HT-29 (cell line): ENCODE measurements at regions not wholly inside any gene's neighbourhood (a gene's known extent, or its start where the extent isn't known, plus 50 kb on each side); places are given as distances from the start of the nearest gene placed in this dataset.
"Not testable (repeated sequence)": the region's sequence is repeated elsewhere in the genome, so short reads cannot be mapped to it uniquely, and the experiment has no call there.

Source experiments
- DNase-seq: peaks from one replicate; pipeline ENCODE4 v3.0.0-alpha.2; 2015; ENCODE audit warnings: low spot score

GRCh38 chr11:29485641-29486040 is 531.2 kb downstream of the KCNA4 start:
- no peak for DNase-seq

GRCh38 chr11:29484548-29484947 is 532.3 kb downstream of the KCNA4 start:
- no peak for DNase-seq

- no peak for DNase-seq
These were observed 533.0 kb downstream of the KCNA4 start for GRCh38 chr11:29483831-29484230.

- no peak for DNase-seq
These were observed 534.3 kb downstream of the KCNA4 start for GRCh38 chr11:29482510-29482909.

GRCh38 chr11:29481738-29482137 is 535.1 kb downstream of the KCNA4 start:
- no peak for DNase-seq

GRCh38 chr11:29480981-29481380 is 535.8 kb downstream of the KCNA4 start:
- DNase-seq, result no peak

GRCh38 chr11:29458252-29458651 is 558.6 kb downstream of the KCNA4 start:
- DNase-seq, result no peak

- DNase-seq, result no peak
These were observed 564.7 kb downstream of the KCNA4 start for GRCh38 chr11:29452146-29452545.

- no peak for DNase-seq
These were observed 567.4 kb downstream of the KCNA4 start for GRCh38 chr11:29449281-29450074.

- DNase-seq, result peak; percentile 42
These were observed 568.5 kb downstream of the KCNA4 start for GRCh38 chr11:29448246-29448877.

- no peak for DNase-seq
These were observed 569.0 kb downstream of the KCNA4 start for GRCh38 chr11:29447821-29448220.

- DNase-seq, result no peak
These were observed 570.7 kb downstream of the KCNA4 start for GRCh38 chr11:29446132-29446531.

GRCh38 chr11:29445191-29445590 is 571.6 kb downstream of the KCNA4 start:
- not testable (repeated sequence) for DNase-seq

- no peak for DNase-seq
These were observed 578.0 kb downstream of the KCNA4 start for GRCh38 chr11:29438815-29439214.

- DNase-seq, result no peak
These were observed 581.4 kb downstream of the KCNA4 start for GRCh38 chr11:29435421-29435820.

GRCh38 chr11:29432719-29433325 is 584.0 kb downstream of the KCNA4 start:
- DNase-seq, result peak; percentile 65

- DNase-seq, result no peak
These were observed 611.5 kb downstream of the KCNA4 start for GRCh38 chr11:29405305-29405704.

- no peak for DNase-seq
These were observed 621.2 kb downstream of the KCNA4 start for GRCh38 chr11:29395555-29396072.

GRCh38 chr11:29389793-29390192 is 627.0 kb downstream of the KCNA4 start:
- DNase-seq, result no peak

- DNase-seq, result no peak
These were observed 643.1 kb downstream of the KCNA4 start for GRCh38 chr11:29373725-29374124.

GRCh38 chr11:29368126-29368525 is 648.7 kb downstream of the KCNA4 start:
- DNase-seq, result no peak

- no peak for DNase-seq
These were observed 652.8 kb downstream of the KCNA4 start for GRCh38 chr11:29364006-29364405.

GRCh38 chr11:29361369-29361768 is 655.5 kb downstream of the KCNA4 start:
- DNase-seq, result no peak
